ENCODE measurements at regions not wholly inside any gene's neighbourhood (a gene's known extent, or its start where the extent isn't known, plus 50 kb on each side); places are given as distances from the start of the nearest gene placed in this dataset.

DNA sequence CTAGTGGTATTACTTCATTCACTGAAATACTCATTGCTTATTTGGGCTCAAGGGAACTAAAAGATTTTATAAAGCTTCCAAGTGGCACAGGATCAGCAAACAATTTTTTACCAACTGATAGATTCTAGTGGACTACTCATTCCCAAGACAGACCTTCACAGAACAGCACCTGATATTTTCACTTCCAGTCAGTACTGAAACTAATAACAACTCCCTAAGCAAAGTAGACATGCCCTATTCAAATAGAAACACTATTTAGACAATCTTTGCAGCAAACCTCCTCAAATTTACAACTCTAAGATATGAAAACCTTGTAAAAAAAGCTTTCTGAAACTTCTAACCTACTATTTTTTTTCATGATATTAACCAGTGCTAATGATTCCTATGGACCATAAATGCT, 2345.8 kb downstream of the LRRC4C start:
- H3K27me3 ChIP-seq (ENCODE audit: insufficient read depth, low read length) = no peaks in the 10 kb centered on the region
- H2AFZ ChIP-seq (ENCODE audit: low read length) = no peak overlapping the region
- Mint-ChIP-seq H3K27me3 (ENCODE audit: low read depth) (no peaks in the 10 kb centered on the region), H3K4me3 (no peak overlapping the region), H3K36me3 (ENCODE audit: insufficient read depth in 1 of 3, low read depth in 3 of 3) (no peaks in the 10 kb centered on the region; a peak in 1 of 7 replicates), H3K27ac (no peak overlapping the region), H3K4me1 (no peaks in the 10 kb centered on the region), H3K9me3 (no peaks in the 10 kb centered on the region)
- no peak overlapping the region for H4K8ac ChIP-seq (replicated peaks; ENCODE audit: insufficient read length, low read depth, low read length)
- H3T11ph ChIP-seq (ENCODE audit: low read length) = no peak overlapping the region
- TF ChIP-seq, protein P1, sequence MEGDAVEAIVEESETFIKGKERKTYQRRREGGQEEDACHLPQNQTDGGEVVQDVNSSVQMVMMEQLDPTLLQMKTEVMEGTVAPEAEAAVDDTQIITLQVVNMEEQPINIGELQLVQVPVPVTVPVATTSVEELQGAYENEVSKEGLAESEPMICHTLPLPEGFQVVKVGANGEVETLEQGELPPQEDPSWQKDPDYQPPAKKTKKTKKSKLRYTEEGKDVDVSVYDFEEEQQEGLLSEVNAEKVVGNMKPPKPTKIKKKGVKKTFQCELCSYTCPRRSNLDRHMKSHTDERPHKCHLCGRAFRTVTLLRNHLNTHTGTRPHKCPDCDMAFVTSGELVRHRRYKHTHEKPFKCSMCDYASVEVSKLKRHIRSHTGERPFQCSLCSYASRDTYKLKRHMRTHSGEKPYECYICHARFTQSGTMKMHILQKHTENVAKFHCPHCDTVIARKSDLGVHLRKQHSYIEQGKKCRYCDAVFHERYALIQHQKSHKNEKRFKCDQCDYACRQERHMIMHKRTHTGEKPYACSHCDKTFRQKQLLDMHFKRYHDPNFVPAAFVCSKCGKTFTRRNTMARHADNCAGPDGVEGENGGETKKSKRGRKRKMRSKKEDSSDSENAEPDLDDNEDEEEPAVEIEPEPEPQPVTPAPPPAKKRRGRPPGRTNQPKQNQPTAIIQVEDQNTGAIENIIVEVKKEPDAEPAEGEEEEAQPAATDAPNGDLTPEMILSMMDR (conservative IDR thresholded peaks at IDR 0.05) = no peak
- H4K5ac ChIP-seq (ENCODE audit: insufficient read length, low read depth, low read length) = no peak overlapping the region
- no peak for DNase-seq
- no peaks in the 10 kb centered on the region for H3K79me1 ChIP-seq (ENCODE audit: insufficient read depth, low read depth, low read length, poor library complexity, severe bottlenecking)
- no peaks in the 10 kb centered on the region for H3K4me1 ChIP-seq (ENCODE audit: insufficient read depth, low read length)
- no peaks in the 10 kb centered on the region for H3K79me2 ChIP-seq (ENCODE audit: insufficient read depth, low read length)
- H4K91ac ChIP-seq (ENCODE audit: insufficient read length, low read depth, low read length) = no peak overlapping the region
- no peaks in the 10 kb centered on the region for H4K20me1 ChIP-seq (ENCODE audit: control insufficient read depth, insufficient read depth, insufficient read length)
- no peak overlapping the region for H2BK20ac ChIP-seq (ENCODE audit: low read depth, low read length, poor library complexity, severe bottlenecking)
- H2AK5ac ChIP-seq (ENCODE audit: insufficient read length, low read length) = no peak overlapping the region
- no peaks in the 10 kb centered on the region for H3K23me2 ChIP-seq (ENCODE audit: insufficient read length, low read depth, low read length, poor library complexity, severe bottlenecking)
- H3K56ac ChIP-seq (ENCODE audit: insufficient read length, low read depth, low read length) = no peak overlapping the region
- no peak overlapping the region for H3K9ac ChIP-seq (ENCODE audit: extremely low read depth, insufficient read length, low read length)
- H2BK5ac ChIP-seq (ENCODE audit: insufficient read length, low read length) = no peak overlapping the region
- no peak overlapping the region for H3K4ac ChIP-seq (ENCODE audit: low read depth, low read length)
- no peak overlapping the region for H2BK15ac ChIP-seq (ENCODE audit: low read depth, low read length)
- no peak overlapping the region for H2BK120ac ChIP-seq (ENCODE audit: low read depth, low read length, poor library complexity, severe bottlenecking)
- no peak overlapping the region for H2BK12ac ChIP-seq (ENCODE audit: insufficient read length, low read depth, low read length)
- H3K27ac ChIP-seq (ENCODE audit: insufficient read length, low read depth, low read length) = no peak overlapping the region
- H3K18ac ChIP-seq (ENCODE audit: insufficient read length, low read depth, low read length) = no peak overlapping the region
- H3K23ac ChIP-seq (ENCODE audit: insufficient read length, low read depth, low read length) = no peak overlapping the region
- no peak overlapping the region for H3K14ac ChIP-seq (ENCODE audit: insufficient read depth, low read length)
- no peak overlapping the region for H3K4me2 ChIP-seq (ENCODE audit: insufficient read depth, insufficient read length, low read length)
- H3K9me3 ChIP-seq (ENCODE audit: control insufficient read depth, low read depth, low read length) = no peaks in the 10 kb centered on the region
